Ovary (tissue), 3 donors: ENCODE measurements at regions not wholly inside any gene's neighbourhood (a gene's known extent, or its start where the extent isn't known, plus 50 kb on each side); places are given as distances from the start of the nearest gene placed in this dataset.

Experiments used
- EP300 ChIP-seq: sonication (generic); formaldehyde crosslinking; IDR thresholded peaks from one replicate; pipeline ENCODE4 v1.6.1; 2017; ENCODE audit warnings: antibody characterized with exemption
- POLR2A ChIP-seq: fragments of 450-650 bp; IDR thresholded peaks from one replicate; pipeline ENCODE4 v1.6.1; 2017; ENCODE audit warnings: antibody characterized with exemption, mild to moderate bottlenecking, moderate library complexity
- TF ChIP-seq, protein P1 (sequence below), 3 donors: fragments of 450-650 bp in 2 of 3; fragments of 200-600 bp in 1 of 3; IDR thresholded peaks; one replicate each; pipeline versions ENCODE4 v1.5.1 to v1.8.0; 2016 to 2022; ENCODE audit warnings: antibody characterized with exemption in 3 of 3, mild to moderate bottlenecking in 1 of 3
- donor health status: DM: no; HTN: no; CAD: no.

DNA sequence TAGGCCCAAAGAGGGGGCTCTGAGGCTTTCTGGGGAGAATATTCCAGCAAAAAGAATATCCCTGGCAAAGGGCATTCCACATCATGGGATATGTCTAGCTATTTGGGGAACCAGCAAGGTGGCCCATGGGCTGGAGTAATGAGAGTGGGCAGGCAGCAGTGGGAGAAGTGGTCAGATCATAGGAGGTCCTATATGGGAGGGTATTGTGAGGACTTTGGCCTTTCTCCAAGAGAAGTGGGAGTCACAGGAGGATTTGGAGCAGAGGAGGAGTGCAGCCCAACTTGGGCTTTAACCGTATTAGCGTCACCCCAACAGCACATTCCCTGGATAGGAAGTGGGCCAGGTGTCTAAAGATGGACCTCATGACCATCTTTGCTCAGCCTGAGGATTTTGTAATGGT is 151.4 kb downstream of the ENGASE start:
- TF ChIP-seq, protein P1, sequence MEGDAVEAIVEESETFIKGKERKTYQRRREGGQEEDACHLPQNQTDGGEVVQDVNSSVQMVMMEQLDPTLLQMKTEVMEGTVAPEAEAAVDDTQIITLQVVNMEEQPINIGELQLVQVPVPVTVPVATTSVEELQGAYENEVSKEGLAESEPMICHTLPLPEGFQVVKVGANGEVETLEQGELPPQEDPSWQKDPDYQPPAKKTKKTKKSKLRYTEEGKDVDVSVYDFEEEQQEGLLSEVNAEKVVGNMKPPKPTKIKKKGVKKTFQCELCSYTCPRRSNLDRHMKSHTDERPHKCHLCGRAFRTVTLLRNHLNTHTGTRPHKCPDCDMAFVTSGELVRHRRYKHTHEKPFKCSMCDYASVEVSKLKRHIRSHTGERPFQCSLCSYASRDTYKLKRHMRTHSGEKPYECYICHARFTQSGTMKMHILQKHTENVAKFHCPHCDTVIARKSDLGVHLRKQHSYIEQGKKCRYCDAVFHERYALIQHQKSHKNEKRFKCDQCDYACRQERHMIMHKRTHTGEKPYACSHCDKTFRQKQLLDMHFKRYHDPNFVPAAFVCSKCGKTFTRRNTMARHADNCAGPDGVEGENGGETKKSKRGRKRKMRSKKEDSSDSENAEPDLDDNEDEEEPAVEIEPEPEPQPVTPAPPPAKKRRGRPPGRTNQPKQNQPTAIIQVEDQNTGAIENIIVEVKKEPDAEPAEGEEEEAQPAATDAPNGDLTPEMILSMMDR (IDR thresholded peaks at IDR 0.05) = no peak
- TF ChIP-seq POLR2A (no peak), EP300 (no peak)
